Panc1 (cell line): ENCODE measurements at regions not wholly inside any gene's neighbourhood (a gene's known extent, or its start where the extent isn't known, plus 50 kb on each side); places are given as distances from the start of the nearest gene placed in this dataset.

Experiments
- ATAC-seq: fragments of 200-7000 bp; cut with Tn5 transposase; 2 replicates; pipeline ENCODE4 v1.9.1; 2020; ENCODE audit warnings: mild to moderate bottlenecking, moderate library complexity
- BruUV-seq: library from RNA; stranded (reverse); fragments of 400-500 nt; replicated peaks from 2 replicates; lab custom pipeline; 2021; lab: Mats Ljungman, UMichigan
- CTCF ChIA-PET: fragments of 300-600 bp; sonication (Branson Sonifier 250); formaldehyde crosslinking; loops from one replicate; lab custom pipeline; 2022; ENCODE audit warnings: antibody characterized with exemption; lab: Charles Lee
- POLR2A ChIA-PET: fragments of 300-600 bp; sonication (Branson Sonifier 250); formaldehyde crosslinking; loops from one replicate; lab custom pipeline; 2022; ENCODE audit warnings: antibody characterized with exemption; lab: Charles Lee
- DNase-seq: peaks from one replicate; pipeline ENCODE4 v3.0.0-alpha.2; 2010; ENCODE audit warnings: low read depth, low spot score
- H3K27ac ChIP-seq: 2 replicates; pipeline ENCODE4 v1.5.1; 2011; ENCODE audit warnings: mild to moderate bottlenecking, low read length, inconsistent platforms
- H3K27me3 ChIP-seq: fragments of 200-500 bp; sonication (Bioruptor generic); 2 replicates; pipeline ENCODE4 v1.6.0; 2014; ENCODE audit warnings: low read length, inconsistent platforms; ENCODE audit not compliant: control insufficient read depth, insufficient read depth
- H3K36me3 ChIP-seq: fragments of 200-500 bp; sonication (Bioruptor generic); 2 replicates; pipeline ENCODE4 v1.5.1; 2014; ENCODE audit warnings: inconsistent platforms, mild to moderate bottlenecking, low read length, moderate library complexity; ENCODE audit not compliant: control insufficient read depth, insufficient read depth
- H3K4me1 ChIP-seq: 2 replicates; pipeline ENCODE4 v1.5.1; 2011; ENCODE audit warnings: inconsistent platforms, mild to moderate bottlenecking, low read length, moderate library complexity; ENCODE audit not compliant: control insufficient read depth, insufficient read depth
- H3K4me3 ChIP-seq, 2 experiments: 2 replicates each; pipeline ENCODE4 v1.5.1; 2011 to 2012; ENCODE audit warnings: low read depth in 2 of 2, low read length in 2 of 2, mild to moderate bottlenecking in 2 of 2, inconsistent platforms in 1 of 2, moderate library complexity in 1 of 2
- H3K9me3 ChIP-seq: fragments of 200-500 bp; sonication (Bioruptor generic); 2 replicates; pipeline ENCODE4 v1.5.1; 2014; ENCODE audit warnings: low read depth, mild to moderate bottlenecking, inconsistent platforms, low read length, moderate library complexity; ENCODE audit not compliant: control insufficient read depth, insufficient read depth
- CTCF ChIP-seq: fragments of 450-650 bp; IDR thresholded peaks from 2 replicates; pipeline ENCODE4 v1.5.1; 2017; ENCODE audit warnings: mild to moderate bottlenecking
- POLR2AphosphoS5 ChIP-seq: IDR thresholded peaks from 2 replicates; pipeline ENCODE4 v1.6.1; 2012; ENCODE audit warnings: mild to moderate bottlenecking, low read depth, low read length, moderate library complexity
- REST ChIP-seq, 2 experiments: IDR thresholded peaks; 2 replicates each; pipeline ENCODE4 v1.6.1; 2011 to 2012; ENCODE audit warnings: low read depth in 2 of 2, control low read depth in 1 of 2, low read length in 1 of 2, mild to moderate bottlenecking in 1 of 2, moderate library complexity in 1 of 2; ENCODE audit not compliant: insufficient read depth in 1 of 2
- SIN3A ChIP-seq: IDR thresholded peaks from 2 replicates; pipeline ENCODE4 v1.6.1; 2012; ENCODE audit warnings: low read depth, mild to moderate bottlenecking, low read length, moderate library complexity, borderline replicate concordance; ENCODE audit not compliant: insufficient read depth
- TCF7L2 ChIP-seq: IDR thresholded peaks from 2 replicates; pipeline ENCODE4 v1.6.1; 2011; ENCODE audit warnings: mild to moderate bottlenecking, low read depth, low read length, inconsistent platforms
- in situ Hi-C: cut with HindIII; loops from 2 replicates; pipeline ENCODE4 v1.10.0; 2016; ENCODE audit warnings: low sequenced_read_pairs, low pct_unique_long_range_greater_than_20kb
- intact Hi-C: fragments of 100-400 bp; cut with micrococcal nuclease; formaldehyde crosslinking; loops from one replicate; pipeline ENCODE4 v1.10.0; 2022; ENCODE audit not compliant: unreplicated experiment

GRCh38 chr20:12305188-12305950 lies 387.7 kb downstream of the BTBD3 start:
- no peak overlapping the region for H3K4me3 ChIP-seq
- in situ Hi-C loops: no loop called here
- no peak for ATAC-seq
- H3K27me3 ChIP-seq: no peaks in the 10 kb centered on the region
- no peaks in the 10 kb centered on the region for H3K9me3 ChIP-seq
- intact Hi-C loops: no loop called here
- no peak for DNase-seq
- H3K36me3 ChIP-seq: no peaks in the 10 kb centered on the region
- no peaks in the 10 kb centered on the region for H3K4me1 ChIP-seq
- TF ChIP-seq SIN3A (no peak), TCF7L2 (no peak), CTCF (no peak), REST (IDR thresholded peaks at IDR 0.05; ENCODE audit: insufficient read depth in 1 of 2, low read depth in 2 of 2, low read length in 1 of 2) (no peak), POLR2AphosphoS5 (no peak)
- no TSS peak for BruUV-seq
- H3K27ac ChIP-seq: no peak overlapping the region
- ChIA-PET POLR2A (no interaction called here), CTCF (no interaction called here)

GRCh38 chr20:12306107-12306506 lies 388.4 kb downstream of the BTBD3 start:
- ChIA-PET CTCF (no interaction called here), POLR2A (no interaction called here)
- no peaks in the 10 kb centered on the region for H3K9me3 ChIP-seq
- no peak for DNase-seq
- H3K27me3 ChIP-seq: no peaks in the 10 kb centered on the region
- no peaks in the 10 kb centered on the region for H3K36me3 ChIP-seq
- in situ Hi-C loops: no loop called here
- no peak overlapping the region for H3K4me3 ChIP-seq
- no peak for TF ChIP-seq CTCF
- no peak for TF ChIP-seq REST (IDR thresholded peaks at IDR 0.05; ENCODE audit: insufficient read depth in 1 of 2, low read depth in 2 of 2, low read length in 1 of 2)
- no peak for TF ChIP-seq SIN3A
- no peaks in the 10 kb centered on the region for H3K4me1 ChIP-seq
- H3K27ac ChIP-seq: no peak overlapping the region
- no TSS peak for BruUV-seq
- ATAC-seq: no peak
- intact Hi-C loops: no loop called here
